K562 (cell line): ENCODE measurements at regions not wholly inside any gene's neighbourhood (a gene's known extent, or its start where the extent isn't known, plus 50 kb on each side); places are given as distances from the start of the nearest gene placed in this dataset.

Experiments used
- ATAC-seq: fragments of 200-7000 bp; cut with Tn5 transposase; 3 replicates; pipeline ENCODE4 v1.9.1; 2020; ENCODE audit warnings: moderate library complexity
- BruUV-seq: library from RNA; stranded (reverse); fragments of 400-500 nt; replicated peaks from 2 replicates; lab custom pipeline; 2021; lab: Mats Ljungman, UMichigan
- CTCF ChIA-PET: fragments of 300-600 bp; formaldehyde crosslinking; extraction: SDS; loops from one replicate; lab custom pipeline; 2021; ENCODE audit warnings: low intra/inter-chr PET ratio; lab: Yijun Ruan, JAX
- POLR2A ChIA-PET: fragments of 300-600, 350-650 bp; sonication (Branson Sonifier 250); formaldehyde crosslinking; extraction: SDS; loops from one replicate; lab custom pipeline; 2021; ENCODE audit warnings: antibody characterized with exemption, inconsistent platforms; lab: Yijun Ruan, JAX
- DNase-seq, 4 experiments: peaks; one replicate each; pipeline versions ENCODE4 v3.0.0 to v3.0.0-alpha.2; 2011 to 2018; ENCODE audit warnings: low spot score in 3 of 4, mixed read lengths in 3 of 4; ENCODE audit errors: extremely low read depth in 1 of 4
- FAIRE-seq: peaks from 2 replicates; lab custom pipeline; 2011; peaks lifted over from hg19 to GRCh38; lab: Jason Lieb, UNC
- H2AFZ ChIP-seq: 2 replicates; pipeline ENCODE4 v1.6.0; 2011; ENCODE audit warnings: low read depth, low read length, control low read depth, inconsistent platforms
- H3K27ac ChIP-seq: fragments of 200-600 bp; 3 replicates; pipeline ENCODE4 v1.8.0; 2011; ENCODE audit warnings: low read depth, mild to moderate bottlenecking, control low read depth, inconsistent platforms, low read length, moderate library complexity, mixed read lengths; ENCODE audit errors: extremely low read depth
- H3K27me3 ChIP-seq, 2 experiments: fragments of 300-600 bp in 1 of 2; 2 replicates in 1 of 2; 3 replicates in 1 of 2; pipeline versions ENCODE4 v1.6.0 to v1.8.0; 2011; ENCODE audit warnings: inconsistent platforms in 2 of 2, low read length in 2 of 2, mild to moderate bottlenecking in 1 of 2, mixed read lengths in 1 of 2, moderate library complexity in 1 of 2; ENCODE audit not compliant: control insufficient read depth in 2 of 2, insufficient read depth in 2 of 2
- H3K36me3 ChIP-seq: fragments of 300-600 bp; 3 replicates; pipeline ENCODE4 v1.8.0; 2011; ENCODE audit warnings: mild to moderate bottlenecking, low read length, inconsistent platforms; ENCODE audit not compliant: control insufficient read depth, insufficient read depth
- H3K4me1 ChIP-seq, 2 experiments: fragments of 200-600 bp in 1 of 2; replicated peaks in 1 of 2; 2 replicates in 1 of 2; 3 replicates in 1 of 2; pipeline versions ENCODE4 v1.5.1 to v1.8.0; 2011; ENCODE audit warnings: inconsistent platforms in 2 of 2, low read length in 2 of 2, mild to moderate bottlenecking in 1 of 2, mixed read lengths in 1 of 2, moderate library complexity in 1 of 2; ENCODE audit not compliant: control insufficient read depth in 2 of 2, insufficient read depth in 2 of 2
- H3K4me2 ChIP-seq: 2 replicates; pipeline ENCODE4 v1.6.1; 2011; ENCODE audit warnings: low read length, control low read depth, inconsistent platforms, mixed read lengths; ENCODE audit not compliant: insufficient read depth
- H3K4me3 ChIP-seq: fragments of 200-600 bp; sonication (generic), shearing (Covaris generic); 2 replicates; pipeline ENCODE4 v1.5.1; 2016; ENCODE audit warnings: control low read depth, inconsistent platforms
- H3K79me2 ChIP-seq: fragments of 200-600 bp; 3 replicates; pipeline ENCODE4 v1.8.0; 2011; ENCODE audit warnings: low read length, inconsistent platforms; ENCODE audit not compliant: control insufficient read depth, insufficient read depth
- H3K9ac ChIP-seq, 2 experiments: 2 replicates each; pipeline versions ENCODE4 v1.6.0 to v1.6.1; 2011; ENCODE audit warnings: low read depth in 2 of 2, low read length in 2 of 2, control low read depth in 1 of 2, inconsistent platforms in 1 of 2, mild to moderate bottlenecking in 1 of 2, mixed read lengths in 1 of 2; ENCODE audit not compliant: insufficient read depth in 1 of 2
- H3K9me1 ChIP-seq: one replicate; pipeline ENCODE4 v1.6.0; 2011; ENCODE audit warnings: inconsistent platforms, mild to moderate bottlenecking, low read length, moderate library complexity; ENCODE audit not compliant: control insufficient read depth, insufficient read depth
- H3K9me3 ChIP-seq: replicated peaks from 2 replicates; pipeline ENCODE4 v1.5.1; 2011; ENCODE audit warnings: low read depth, low read length, inconsistent platforms; ENCODE audit not compliant: control insufficient read depth, insufficient read depth
- H4K20me1 ChIP-seq: replicated peaks from 2 replicates; pipeline ENCODE4 v1.6.1; 2011; ENCODE audit warnings: low read length, inconsistent platforms, mixed read lengths; ENCODE audit not compliant: control insufficient read depth, insufficient read depth
- RBM14 ChIP-seq: fragments of 200-400 bp; formaldehyde crosslinking; IDR thresholded peaks from 2 replicates; pipeline ENCODE4 v1.6.1; 2018; ENCODE audit warnings: low read depth, mild to moderate bottlenecking, low read length, moderate library complexity, borderline replicate concordance; ENCODE audit not compliant: insufficient read depth
- ZNF75A ChIP-seq: fragments of 450-650 bp; formaldehyde crosslinking; IDR thresholded peaks from 2 replicates; pipeline ENCODE4 v1.4.0; 2020; ENCODE audit warnings: mild to moderate bottlenecking
- WGBS: fragments of 100-300 bp; shearing (Covaris generic); methylation state at CpG from one replicate; pipeline ENCODE4 v1.1.6; 2016; ENCODE audit warnings: low coverage, mixed read lengths; ENCODE audit not compliant: insufficient coverage; ENCODE audit errors: missing lambda C conversion rate; 5-methylcytosine and 5-hydroxymethylcytosine counted together
- in situ Hi-C: fragments of 300-500 bp; cut with MboI; formaldehyde crosslinking; loops from 4 replicates; pipeline ENCODE4 v1.15.0; 2018; ENCODE audit warnings: inconsistent platforms, mixed read lengths
- intact Hi-C: fragments of 100-400 bp; cut with micrococcal nuclease; formaldehyde crosslinking; loops from 2 replicates; pipeline ENCODE4 v1.14.2; 2022
- TF ChIP-seq, protein P1 (sequence below): sonication (generic); formaldehyde crosslinking; IDR thresholded peaks from 2 replicates; pipeline ENCODE4 v1.8.0; 2022; ENCODE audit warnings: mild to moderate bottlenecking, missing genetic modification reagents
- TF ChIP-seq, protein P2 (sequence below): fragments of 450-650 bp; IDR thresholded peaks from 2 replicates; pipeline ENCODE4 v1.6.1; 2016; ENCODE audit warnings: mild to moderate bottlenecking, moderate library complexity

DNA sequence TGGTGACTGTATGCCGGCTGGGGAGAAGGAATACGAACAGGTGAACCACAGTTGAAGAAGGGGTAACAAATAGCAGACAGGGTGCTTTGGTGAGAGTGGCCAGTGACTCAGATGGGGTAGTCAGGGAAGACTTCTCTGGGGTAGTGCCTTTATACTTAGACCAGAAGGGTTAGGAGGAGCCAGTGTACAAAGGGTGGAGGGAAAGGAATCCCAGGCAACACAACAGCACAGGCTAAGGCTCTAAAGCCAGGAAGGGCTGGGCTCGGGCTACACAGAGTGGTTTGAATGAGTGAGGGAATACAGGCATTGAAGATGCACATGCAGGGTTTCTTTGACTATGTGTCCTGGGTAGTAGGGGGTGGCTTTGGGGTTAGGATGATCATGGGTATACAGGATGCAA lies 70.6 kb upstream of the CXCL14 start:
- in situ Hi-C loops (no loop called here), intact Hi-C loops (no loop called here)
- Histone ChIP-seq H3K9me3 (no peaks in the 10 kb centered on the region), H3K36me3 (no peaks in the 10 kb centered on the region), H3K9ac (no peak overlapping the region), H3K27ac (no peak overlapping the region), H2AFZ (no peak overlapping the region), H3K4me3 (no peak overlapping the region), H3K79me2 (no peaks in the 10 kb centered on the region), H3K4me1 (no peaks in the 10 kb centered on the region), H3K4me2 (no peak overlapping the region), H3K9me1 (no peaks in the 10 kb centered on the region), H3K27me3 (peaks cover 3 to 25% of the 10 kb centered on the region in 2 experiments; a peak in 3 of 5 replicates), H4K20me1 (no peaks in the 10 kb centered on the region)
- no peak for ATAC-seq
- ChIA-PET POLR2A (no interaction called here), CTCF (no interaction called here)
- DNase-seq, result no peak
- FAIRE-seq, result no peak
- BruUV-seq, result no TSS peak
- WGBS, result 2% methylated on average over 3 of the region's 3 CpGs
- TF ChIP-seq RBM14 (no peak), ZNF75A (CRISPR knock-in tag) (no peak)
- TF ChIP-seq, protein P1, sequence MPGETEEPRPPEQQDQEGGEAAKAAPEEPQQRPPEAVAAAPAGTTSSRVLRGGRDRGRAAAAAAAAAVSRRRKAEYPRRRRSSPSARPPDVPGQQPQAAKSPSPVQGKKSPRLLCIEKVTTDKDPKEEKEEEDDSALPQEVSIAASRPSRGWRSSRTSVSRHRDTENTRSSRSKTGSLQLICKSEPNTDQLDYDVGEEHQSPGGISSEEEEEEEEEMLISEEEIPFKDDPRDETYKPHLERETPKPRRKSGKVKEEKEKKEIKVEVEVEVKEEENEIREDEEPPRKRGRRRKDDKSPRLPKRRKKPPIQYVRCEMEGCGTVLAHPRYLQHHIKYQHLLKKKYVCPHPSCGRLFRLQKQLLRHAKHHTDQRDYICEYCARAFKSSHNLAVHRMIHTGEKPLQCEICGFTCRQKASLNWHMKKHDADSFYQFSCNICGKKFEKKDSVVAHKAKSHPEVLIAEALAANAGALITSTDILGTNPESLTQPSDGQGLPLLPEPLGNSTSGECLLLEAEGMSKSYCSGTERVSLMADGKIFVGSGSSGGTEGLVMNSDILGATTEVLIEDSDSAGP (CRISPR knock-in tag), result no peak
- TF ChIP-seq, protein P2, sequence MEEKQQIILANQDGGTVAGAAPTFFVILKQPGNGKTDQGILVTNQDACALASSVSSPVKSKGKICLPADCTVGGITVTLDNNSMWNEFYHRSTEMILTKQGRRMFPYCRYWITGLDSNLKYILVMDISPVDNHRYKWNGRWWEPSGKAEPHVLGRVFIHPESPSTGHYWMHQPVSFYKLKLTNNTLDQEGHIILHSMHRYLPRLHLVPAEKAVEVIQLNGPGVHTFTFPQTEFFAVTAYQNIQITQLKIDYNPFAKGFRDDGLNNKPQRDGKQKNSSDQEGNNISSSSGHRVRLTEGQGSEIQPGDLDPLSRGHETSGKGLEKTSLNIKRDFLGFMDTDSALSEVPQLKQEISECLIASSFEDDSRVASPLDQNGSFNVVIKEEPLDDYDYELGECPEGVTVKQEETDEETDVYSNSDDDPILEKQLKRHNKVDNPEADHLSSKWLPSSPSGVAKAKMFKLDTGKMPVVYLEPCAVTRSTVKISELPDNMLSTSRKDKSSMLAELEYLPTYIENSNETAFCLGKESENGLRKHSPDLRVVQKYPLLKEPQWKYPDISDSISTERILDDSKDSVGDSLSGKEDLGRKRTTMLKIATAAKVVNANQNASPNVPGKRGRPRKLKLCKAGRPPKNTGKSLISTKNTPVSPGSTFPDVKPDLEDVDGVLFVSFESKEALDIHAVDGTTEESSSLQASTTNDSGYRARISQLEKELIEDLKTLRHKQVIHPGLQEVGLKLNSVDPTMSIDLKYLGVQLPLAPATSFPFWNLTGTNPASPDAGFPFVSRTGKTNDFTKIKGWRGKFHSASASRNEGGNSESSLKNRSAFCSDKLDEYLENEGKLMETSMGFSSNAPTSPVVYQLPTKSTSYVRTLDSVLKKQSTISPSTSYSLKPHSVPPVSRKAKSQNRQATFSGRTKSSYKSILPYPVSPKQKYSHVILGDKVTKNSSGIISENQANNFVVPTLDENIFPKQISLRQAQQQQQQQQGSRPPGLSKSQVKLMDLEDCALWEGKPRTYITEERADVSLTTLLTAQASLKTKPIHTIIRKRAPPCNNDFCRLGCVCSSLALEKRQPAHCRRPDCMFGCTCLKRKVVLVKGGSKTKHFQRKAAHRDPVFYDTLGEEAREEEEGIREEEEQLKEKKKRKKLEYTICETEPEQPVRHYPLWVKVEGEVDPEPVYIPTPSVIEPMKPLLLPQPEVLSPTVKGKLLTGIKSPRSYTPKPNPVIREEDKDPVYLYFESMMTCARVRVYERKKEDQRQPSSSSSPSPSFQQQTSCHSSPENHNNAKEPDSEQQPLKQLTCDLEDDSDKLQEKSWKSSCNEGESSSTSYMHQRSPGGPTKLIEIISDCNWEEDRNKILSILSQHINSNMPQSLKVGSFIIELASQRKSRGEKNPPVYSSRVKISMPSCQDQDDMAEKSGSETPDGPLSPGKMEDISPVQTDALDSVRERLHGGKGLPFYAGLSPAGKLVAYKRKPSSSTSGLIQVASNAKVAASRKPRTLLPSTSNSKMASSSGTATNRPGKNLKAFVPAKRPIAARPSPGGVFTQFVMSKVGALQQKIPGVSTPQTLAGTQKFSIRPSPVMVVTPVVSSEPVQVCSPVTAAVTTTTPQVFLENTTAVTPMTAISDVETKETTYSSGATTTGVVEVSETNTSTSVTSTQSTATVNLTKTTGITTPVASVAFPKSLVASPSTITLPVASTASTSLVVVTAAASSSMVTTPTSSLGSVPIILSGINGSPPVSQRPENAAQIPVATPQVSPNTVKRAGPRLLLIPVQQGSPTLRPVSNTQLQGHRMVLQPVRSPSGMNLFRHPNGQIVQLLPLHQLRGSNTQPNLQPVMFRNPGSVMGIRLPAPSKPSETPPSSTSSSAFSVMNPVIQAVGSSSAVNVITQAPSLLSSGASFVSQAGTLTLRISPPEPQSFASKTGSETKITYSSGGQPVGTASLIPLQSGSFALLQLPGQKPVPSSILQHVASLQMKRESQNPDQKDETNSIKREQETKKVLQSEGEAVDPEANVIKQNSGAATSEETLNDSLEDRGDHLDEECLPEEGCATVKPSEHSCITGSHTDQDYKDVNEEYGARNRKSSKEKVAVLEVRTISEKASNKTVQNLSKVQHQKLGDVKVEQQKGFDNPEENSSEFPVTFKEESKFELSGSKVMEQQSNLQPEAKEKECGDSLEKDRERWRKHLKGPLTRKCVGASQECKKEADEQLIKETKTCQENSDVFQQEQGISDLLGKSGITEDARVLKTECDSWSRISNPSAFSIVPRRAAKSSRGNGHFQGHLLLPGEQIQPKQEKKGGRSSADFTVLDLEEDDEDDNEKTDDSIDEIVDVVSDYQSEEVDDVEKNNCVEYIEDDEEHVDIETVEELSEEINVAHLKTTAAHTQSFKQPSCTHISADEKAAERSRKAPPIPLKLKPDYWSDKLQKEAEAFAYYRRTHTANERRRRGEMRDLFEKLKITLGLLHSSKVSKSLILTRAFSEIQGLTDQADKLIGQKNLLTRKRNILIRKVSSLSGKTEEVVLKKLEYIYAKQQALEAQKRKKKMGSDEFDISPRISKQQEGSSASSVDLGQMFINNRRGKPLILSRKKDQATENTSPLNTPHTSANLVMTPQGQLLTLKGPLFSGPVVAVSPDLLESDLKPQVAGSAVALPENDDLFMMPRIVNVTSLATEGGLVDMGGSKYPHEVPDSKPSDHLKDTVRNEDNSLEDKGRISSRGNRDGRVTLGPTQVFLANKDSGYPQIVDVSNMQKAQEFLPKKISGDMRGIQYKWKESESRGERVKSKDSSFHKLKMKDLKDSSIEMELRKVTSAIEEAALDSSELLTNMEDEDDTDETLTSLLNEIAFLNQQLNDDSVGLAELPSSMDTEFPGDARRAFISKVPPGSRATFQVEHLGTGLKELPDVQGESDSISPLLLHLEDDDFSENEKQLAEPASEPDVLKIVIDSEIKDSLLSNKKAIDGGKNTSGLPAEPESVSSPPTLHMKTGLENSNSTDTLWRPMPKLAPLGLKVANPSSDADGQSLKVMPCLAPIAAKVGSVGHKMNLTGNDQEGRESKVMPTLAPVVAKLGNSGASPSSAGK, result no peak
